HCT116 (cell line): ENCODE measurements at regions not wholly inside any gene's neighbourhood (a gene's known extent, or its start where the extent isn't known, plus 50 kb on each side); places are given as distances from the start of the nearest gene placed in this dataset.
A peak's percentile ranks its signal among the peaks of the same experiment; 100 is the strongest.

Experiments
- ATAC-seq: fragments of 200-7000 bp; cut with Tn5 transposase; 2 replicates; pipeline ENCODE4 v1.9.1; 2020; ENCODE audit warnings: mild to moderate bottlenecking, moderate library complexity
- BruUV-seq: library from RNA; stranded (reverse); fragments of 400-500 nt; replicated peaks from 2 replicates; lab custom pipeline; 2021; lab: Mats Ljungman, UMichigan
- CTCF ChIA-PET: fragments of 300-600 bp; sonication (Branson Sonifier 250); formaldehyde crosslinking; loops from one replicate; lab custom pipeline; 2021; ENCODE audit warnings: antibody characterized with exemption; lab: Charles Lee
- POLR2A ChIA-PET: fragments of 300-600, 350-600 bp; sonication (Branson Sonifier 250); formaldehyde crosslinking; loops from one replicate; lab custom pipeline; 2021; ENCODE audit warnings: antibody characterized with exemption; lab: Charles Lee
- RAD21 ChIA-PET, 2 experiments: fragments of 300-600 bp; sonication (Branson Sonifier 250); formaldehyde crosslinking; loops; one replicate each; lab custom pipeline; 2023; ENCODE audit warnings: low total read pairs in 2 of 2; ENCODE audit not compliant: uncharacterized antibody in 2 of 2, unreplicated experiment in 2 of 2, low non-redundant PET in 1 of 2; lab: Charles Lee
- DNase-seq: peaks from one replicate; pipeline ENCODE4 v3.0.0-alpha.2; 2010; ENCODE audit warnings: low read depth, low spot score
- H2AFZ ChIP-seq: fragments of 200-600 bp; shearing (Covaris generic), sonication (generic); 2 replicates; pipeline ENCODE4 v1.6.1; 2017; ENCODE audit warnings: low read depth, mixed run types, mixed read lengths, antibody characterized with exemption, low read length; ENCODE audit not compliant: poor library complexity, severe bottlenecking
- H3K27ac ChIP-seq: 2 replicates; pipeline ENCODE4 v1.5.1; 2012; ENCODE audit warnings: low read depth, low read length
- H3K27me3 ChIP-seq: fragments of 200-600 bp; sonication (generic); 2 replicates; pipeline ENCODE4 v1.6.1; 2016; ENCODE audit warnings: mixed run types, low read length, mixed read lengths; ENCODE audit not compliant: insufficient read depth
- H3K36me3 ChIP-seq, 2 experiments: fragments of 200-500 bp in 1 of 2; fragments of 200-600 bp in 1 of 2; sonication (Bioruptor generic) in 1 of 2; sonication (generic) in 1 of 2; 2 replicates each; pipeline versions ENCODE4 v1.5.1 to v1.6.1; 2014 to 2016; ENCODE audit warnings: low read length in 2 of 2, inconsistent platforms in 1 of 2, mixed read lengths in 1 of 2, mixed run types in 1 of 2; ENCODE audit not compliant: insufficient read depth in 2 of 2, control insufficient read depth in 1 of 2
- H3K4me1 ChIP-seq, 2 experiments: fragments of 200-600 bp in 1 of 2; sonication (generic) in 1 of 2; 2 replicates each; pipeline versions ENCODE4 v1.5.1 to v1.6.1; 2012 to 2017; ENCODE audit warnings: low read length in 2 of 2, inconsistent platforms in 1 of 2, mild to moderate bottlenecking in 1 of 2, mixed read lengths in 1 of 2, mixed run types in 1 of 2, moderate library complexity in 1 of 2; ENCODE audit not compliant: insufficient read depth in 2 of 2, control insufficient read depth in 1 of 2
- H3K4me2 ChIP-seq: fragments of 200-600 bp; sonication (generic); 2 replicates; pipeline ENCODE4 v1.6.1; 2017; ENCODE audit warnings: mixed run types, low read length, mixed read lengths
- H3K4me3 ChIP-seq, 2 experiments: fragments of 200-600 bp in 1 of 2; sonication (generic) in 1 of 2; replicated peaks in 1 of 2; 2 replicates each; pipeline ENCODE4 v1.5.1; 2011 to 2016; ENCODE audit warnings: low read length in 2 of 2, control low read depth in 1 of 2, low read depth in 1 of 2, mild to moderate bottlenecking in 1 of 2, mixed read lengths in 1 of 2, mixed run types in 1 of 2
- H3K79me2 ChIP-seq: fragments of 200-600 bp; sonication (generic); 2 replicates; pipeline ENCODE4 v1.6.1; 2017; ENCODE audit warnings: mild to moderate bottlenecking, mixed run types, low read length, moderate library complexity, mixed read lengths; ENCODE audit not compliant: insufficient read depth
- H3K9ac ChIP-seq: fragments of 200-600 bp; sonication (generic); 2 replicates; pipeline ENCODE4 v1.6.1; 2016; ENCODE audit warnings: low read length, mixed read lengths
- H3K9me2 ChIP-seq: fragments of 200-600 bp; sonication (generic), shearing (Covaris generic); 2 replicates; pipeline ENCODE4 v1.6.1; 2017; ENCODE audit warnings: mixed run types, mild to moderate bottlenecking, moderate library complexity; ENCODE audit not compliant: insufficient read depth
- H3K9me3 ChIP-seq, 2 experiments: fragments of 200-500 bp in 1 of 2; fragments of 200-600 bp in 1 of 2; sonication (Bioruptor generic) in 1 of 2; sonication (generic) in 1 of 2; 2 replicates each; pipeline ENCODE4 v1.6.1; 2014 to 2017; ENCODE audit warnings: low read length in 2 of 2, mixed read lengths in 2 of 2, inconsistent platforms in 1 of 2, low read depth in 1 of 2, mild to moderate bottlenecking in 1 of 2, mixed run types in 1 of 2, moderate library complexity in 1 of 2; ENCODE audit not compliant: control insufficient read depth in 1 of 2, insufficient read depth in 1 of 2
- H4K20me1 ChIP-seq: fragments of 200-600 bp; sonication (generic), shearing (Covaris generic); 2 replicates; pipeline ENCODE4 v1.6.1; 2017; ENCODE audit warnings: mixed run types, mild to moderate bottlenecking, moderate library complexity; ENCODE audit not compliant: insufficient read depth
- CTCF ChIP-seq, 3 experiments: fragments of 200-600 bp in 1 of 3; sonication (generic) in 1 of 3; IDR thresholded peaks in 2 of 3; conservative IDR thresholded peaks in 1 of 3; 2 replicates each; pipeline ENCODE4 v1.5.1; 2012 to 2017; ENCODE audit warnings: low read depth in 2 of 3, low read length in 2 of 3, antibody characterized with exemption in 1 of 3, borderline replicate concordance in 1 of 3, control low read depth in 1 of 3, mild to moderate bottlenecking in 1 of 3, mixed read lengths in 1 of 3, mixed run types in 1 of 3, moderate library complexity in 1 of 3; ENCODE audit not compliant: insufficient read depth in 1 of 3
- EGR1 ChIP-seq: IDR thresholded peaks from 2 replicates; pipeline ENCODE4 v1.6.1; 2012; ENCODE audit warnings: low read depth
- EZH2 ChIP-seq: fragments of 200-600 bp; sonication (generic); IDR thresholded peaks from 2 replicates; pipeline ENCODE4 v1.6.1; 2017; ENCODE audit warnings: antibody characterized with exemption, mixed run types
- EZH2phosphoT487 ChIP-seq: fragments of 200-600 bp; IDR thresholded peaks from 2 replicates; pipeline ENCODE4 v1.6.1; 2018; ENCODE audit warnings: antibody characterized with exemption, borderline replicate concordance
- JUND ChIP-seq: IDR thresholded peaks from 2 replicates; pipeline ENCODE4 v1.6.1; 2012
- POLR2A ChIP-seq: IDR thresholded peaks from 2 replicates; pipeline ENCODE4 v1.7.0; 2011; ENCODE audit warnings: borderline replicate concordance; ENCODE audit not compliant: insufficient read depth, insufficient read length; ENCODE audit errors: extremely low read depth
- RAD21 ChIP-seq: IDR thresholded peaks from 2 replicates; pipeline ENCODE4 v1.6.1; 2012; ENCODE audit warnings: low read depth, mild to moderate bottlenecking
- SIN3A ChIP-seq: IDR thresholded peaks from 2 replicates; pipeline ENCODE4 v1.6.1; 2012; ENCODE audit warnings: low read depth
- SRF ChIP-seq: IDR thresholded peaks from 2 replicates; pipeline ENCODE4 v1.6.1; 2012; ENCODE audit warnings: low read depth
- ZBTB33 ChIP-seq: IDR thresholded peaks from 2 replicates; pipeline ENCODE4 v1.6.1; 2011; ENCODE audit warnings: mild to moderate bottlenecking, low read length, moderate library complexity; ENCODE audit not compliant: insufficient replicate concordance; ENCODE audit errors: extremely low read depth
- ZFX ChIP-seq: fragments of 450-650 bp; IDR thresholded peaks from 2 replicates; pipeline ENCODE4 v1.6.1; 2017
- intact Hi-C: fragments of 100-400 bp; cut with micrococcal nuclease; formaldehyde crosslinking; loops from 2 replicates; pipeline ENCODE4 v1.10.0; 2022

- no TSS peak for BruUV-seq
- peaks cover 0 to 6% of the 10 kb centered on the region in 2 experiments; a peak in 1 of 4 replicates for H3K9me3 ChIP-seq
- DNase-seq (no peak), ATAC-seq (no peak)
- no peak overlapping the region for H3K27ac ChIP-seq
- RAD21 ChIA-PET, result no interaction called here
- no peaks in the 10 kb centered on the region for H4K20me1 ChIP-seq
- H3K4me1 ChIP-seq, result peaks cover 28 to 70% of the 10 kb centered on the region in 2 experiments
- intact Hi-C loops, result no loop called here
- no peaks in the 10 kb centered on the region for H3K79me2 ChIP-seq
- H3K36me3 ChIP-seq, result no peaks in the 10 kb centered on the region
- CTCF ChIA-PET, result no interaction called here
- no peak for TF ChIP-seq EGR1
- no peak for TF ChIP-seq EZH2
- no peak for TF ChIP-seq POLR2A
- TF ChIP-seq ZBTB33, result no peak
- TF ChIP-seq SIN3A, result no peak
- no peak for TF ChIP-seq RAD21
- TF ChIP-seq EZH2phosphoT487, result no peak
- no peak for TF ChIP-seq SRF
- no peak for TF ChIP-seq ZFX
- TF ChIP-seq JUND, result no peak
- no peak overlapping the region for H3K4me2 ChIP-seq
- H3K9ac ChIP-seq, result no peak overlapping the region
- POLR2A ChIA-PET, result no interaction called here
- H3K4me3 ChIP-seq, result no peak overlapping the region
- no peaks in the 10 kb centered on the region for H3K27me3 ChIP-seq
- no peak overlapping the region for H2AFZ ChIP-seq
- H3K9me2 ChIP-seq, result no peaks in the 10 kb centered on the region
Observed at GRCh38 chr1:55426156-55426555, 211.0 kb upstream of the USP24 start.

- TF ChIP-seq EZH2 (no peak), CTCF (IDR thresholded peaks at IDR 0.05 in 2 of 3, conservative IDR thresholded peaks at IDR 0.05 in 1 of 3; ENCODE audit: borderline replicate concordance in 1 of 3, insufficient read depth in 1 of 3, low read depth in 2 of 3, low read length in 2 of 3) (peak in 2 of 3 experiments; percentile 27 to 48; a peak in 4 of 6 replicates)
- POLR2A ChIA-PET, result no interaction called here
- H3K36me3 ChIP-seq, result no peaks in the 10 kb centered on the region
- RAD21 ChIA-PET, result no interaction called here
- DNase-seq (no peak), ATAC-seq (no peak)
- H3K9ac ChIP-seq, result no peak overlapping the region
- H3K4me3 ChIP-seq, result no peak overlapping the region
- intact Hi-C loops, result no loop called here
- peaks cover 0 to 6% of the 10 kb centered on the region in 2 experiments; a peak in 1 of 4 replicates for H3K9me3 ChIP-seq
- no peaks in the 10 kb centered on the region for H3K79me2 ChIP-seq
- no peaks in the 10 kb centered on the region for H4K20me1 ChIP-seq
- peaks cover 31 to 69% of the 10 kb centered on the region in 2 experiments for H3K4me1 ChIP-seq
- no peak overlapping the region for H3K4me2 ChIP-seq
- H3K27ac ChIP-seq, result no peak overlapping the region
- CTCF ChIA-PET, result interaction anchor here (1.5 kb wide), 1 partner anchor 47 kb away, joined by 6 read pairs; no protein-coding TSS in a partner anchor
- BruUV-seq, result no TSS peak
- no peaks in the 10 kb centered on the region for H3K9me2 ChIP-seq
- no peaks in the 10 kb centered on the region for H3K27me3 ChIP-seq
- H2AFZ ChIP-seq, result peak overlapping the region; percentile 2
Observed at GRCh38 chr1:55425310-55425930, 210.3 kb upstream of the USP24 start.
